ENCODE measurements at regions not wholly inside any gene's neighbourhood (a gene's known extent, or its start where the extent isn't known, plus 50 kb on each side); places are given as distances from the start of the nearest gene placed in this dataset.
"Not testable (repeated sequence)": the region's sequence is repeated elsewhere in the genome, so short reads cannot be mapped to it uniquely, and the experiment has no call there.

DNA sequence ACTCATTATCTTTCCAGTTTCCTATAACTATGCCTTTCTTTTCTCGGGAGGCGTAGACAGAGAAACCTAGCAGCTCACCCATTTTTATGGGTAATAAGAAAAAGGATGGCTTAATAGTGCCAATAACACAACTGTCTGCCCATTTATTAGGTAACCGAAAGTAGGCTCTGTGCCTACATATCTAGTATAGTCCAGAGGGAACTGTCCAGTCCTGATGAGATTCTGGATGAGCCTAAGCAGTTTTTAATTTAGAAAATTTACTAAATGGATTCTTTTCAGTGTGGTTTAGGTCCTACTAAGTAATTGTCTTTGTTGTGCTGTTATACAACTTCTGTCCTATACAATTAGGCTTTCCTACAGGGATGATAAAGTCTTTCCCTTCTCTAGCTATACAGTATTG, 157.6 kb downstream of the UNC93B1 start:
- H3K9me3 ChIP-seq (ENCODE audit: control extremely low read depth in 1 of 5, control insufficient read depth in 4 of 5, insufficient read depth in 2 of 5, low read depth in 1 of 5, low read length in 4 of 5); H3K36me3 ChIP-seq (ENCODE audit: control insufficient read depth in 4 of 4, insufficient read depth in 4 of 4, low read length in 3 of 4); H3K4me3 ChIP-seq (ENCODE audit: control insufficient read depth in 1 of 7, extremely low read depth in 1 of 7, insufficient read depth in 4 of 7, low read depth in 2 of 7, low read length in 6 of 7); DNase-seq; H3K27ac ChIP-seq (ENCODE audit: insufficient read depth in 1 of 2, low read depth in 1 of 2, low read length in 2 of 2, poor library complexity in 1 of 2, severe bottlenecking in 2 of 2); H3K4me1 ChIP-seq (ENCODE audit: control extremely low read depth in 1 of 4, control insufficient read depth in 4 of 4, insufficient read depth in 4 of 4, low read length in 3 of 4); POLR2A ChIA-PET; CTCF ChIA-PET; H3K27me3 ChIP-seq (replicated peaks in 2 of 5; ENCODE audit: control insufficient read depth in 4 of 5, insufficient read depth in 5 of 5, low read length in 4 of 5): not testable (repeated sequence)
- WGBS (ENCODE audit: insufficient coverage) = no CpG with 5 or more reads among the region's 3 CpGs

DNA sequence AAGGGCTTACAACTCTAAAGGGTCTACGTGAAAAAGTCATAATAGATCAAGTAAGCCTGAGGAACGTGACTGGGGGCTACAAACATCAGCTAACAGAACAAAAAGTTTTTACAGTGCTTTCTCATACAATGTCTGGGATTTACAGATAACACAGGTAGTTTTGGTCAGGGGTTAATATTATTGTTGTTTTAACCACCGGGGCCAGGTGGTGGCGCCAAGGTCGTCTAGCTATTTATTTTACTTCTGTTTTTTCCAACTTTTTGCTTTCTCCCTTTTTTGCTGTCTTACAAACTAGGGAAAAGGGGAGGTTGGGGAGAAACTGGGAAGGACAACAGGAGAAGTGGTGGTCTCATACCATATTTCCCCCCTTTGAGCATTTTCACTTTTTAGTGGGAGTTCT, 158.6 kb downstream of the UNC93B1 start:
- H3K4me1 ChIP-seq (ENCODE audit: control extremely low read depth in 1 of 4, control insufficient read depth in 4 of 4, insufficient read depth in 4 of 4, low read length in 3 of 4); H3K36me3 ChIP-seq (ENCODE audit: control insufficient read depth in 4 of 4, insufficient read depth in 4 of 4, low read length in 3 of 4); POLR2A ChIA-PET; DNase-seq; H3K4me3 ChIP-seq (ENCODE audit: control insufficient read depth in 1 of 7, extremely low read depth in 1 of 7, insufficient read depth in 4 of 7, low read depth in 2 of 7, low read length in 6 of 7); H3K27ac ChIP-seq (ENCODE audit: insufficient read depth in 1 of 2, low read depth in 1 of 2, low read length in 2 of 2, poor library complexity in 1 of 2, severe bottlenecking in 2 of 2); CTCF ChIA-PET; H3K9me3 ChIP-seq (ENCODE audit: control extremely low read depth in 1 of 5, control insufficient read depth in 4 of 5, insufficient read depth in 2 of 5, low read depth in 1 of 5, low read length in 4 of 5); H3K27me3 ChIP-seq (replicated peaks in 2 of 5; ENCODE audit: control insufficient read depth in 4 of 5, insufficient read depth in 5 of 5, low read length in 4 of 5): not testable (repeated sequence)
- no CpG with 5 or more reads among the region's 5 CpGs for WGBS (ENCODE audit: insufficient coverage)

GRCh38 chr11:67840599-67840998, 163.3 kb downstream of the UNC93B1 start:
- 45% methylated on average over 2 of the region's 7 CpGs for WGBS (ENCODE audit: insufficient coverage)
- CTCF ChIA-PET = not testable (repeated sequence)

GRCh38 chr11:67830152-67830551, 155.7 kb upstream of the ALDH3B2 start:
- WGBS (ENCODE audit: insufficient coverage) = no CpG with 5 or more reads among the region's 7 CpGs
- Histone ChIP-seq H3K4me1 (ENCODE audit: control extremely low read depth in 1 of 4, control insufficient read depth in 4 of 4, insufficient read depth in 4 of 4, low read length in 3 of 4) (peaks cover 0 to 12% (median 4%) of the 10 kb centered on the region in 4 experiments), H3K27me3 (replicated peaks in 2 of 5; ENCODE audit: control insufficient read depth in 4 of 5, insufficient read depth in 5 of 5, low read length in 4 of 5) (peaks cover 0 to 11% (median 0%) of the 10 kb centered on the region in 5 experiments)
- H3K4me3 ChIP-seq (ENCODE audit: control insufficient read depth in 1 of 7, extremely low read depth in 1 of 7, insufficient read depth in 4 of 7, low read depth in 2 of 7, low read length in 6 of 7); H3K9me3 ChIP-seq (ENCODE audit: control extremely low read depth in 1 of 5, control insufficient read depth in 4 of 5, insufficient read depth in 2 of 5, low read depth in 1 of 5, low read length in 4 of 5); H3K36me3 ChIP-seq (ENCODE audit: control insufficient read depth in 4 of 4, insufficient read depth in 4 of 4, low read length in 3 of 4); POLR2A ChIA-PET; DNase-seq; H3K27ac ChIP-seq (ENCODE audit: insufficient read depth in 1 of 2, low read depth in 1 of 2, low read length in 2 of 2, poor library complexity in 1 of 2, severe bottlenecking in 2 of 2); CTCF ChIA-PET: not testable (repeated sequence)

More at GRCh38 chr11:67840599-67840998, 163.3 kb downstream of the UNC93B1 start:
- DNase-seq; H3K4me1 ChIP-seq (ENCODE audit: control extremely low read depth in 1 of 4, control insufficient read depth in 4 of 4, insufficient read depth in 4 of 4, low read length in 3 of 4); H3K27ac ChIP-seq (ENCODE audit: insufficient read depth in 1 of 2, low read depth in 1 of 2, low read length in 2 of 2, poor library complexity in 1 of 2, severe bottlenecking in 2 of 2); POLR2A ChIA-PET; H3K36me3 ChIP-seq (ENCODE audit: control insufficient read depth in 4 of 4, insufficient read depth in 4 of 4, low read length in 3 of 4); H3K27me3 ChIP-seq (replicated peaks in 2 of 5; ENCODE audit: control insufficient read depth in 4 of 5, insufficient read depth in 5 of 5, low read length in 4 of 5); H3K4me3 ChIP-seq (ENCODE audit: control insufficient read depth in 1 of 7, extremely low read depth in 1 of 7, insufficient read depth in 4 of 7, low read depth in 2 of 7, low read length in 6 of 7); H3K9me3 ChIP-seq (ENCODE audit: control extremely low read depth in 1 of 5, control insufficient read depth in 4 of 5, insufficient read depth in 2 of 5, low read depth in 1 of 5, low read length in 4 of 5): not testable (repeated sequence)

DNA sequence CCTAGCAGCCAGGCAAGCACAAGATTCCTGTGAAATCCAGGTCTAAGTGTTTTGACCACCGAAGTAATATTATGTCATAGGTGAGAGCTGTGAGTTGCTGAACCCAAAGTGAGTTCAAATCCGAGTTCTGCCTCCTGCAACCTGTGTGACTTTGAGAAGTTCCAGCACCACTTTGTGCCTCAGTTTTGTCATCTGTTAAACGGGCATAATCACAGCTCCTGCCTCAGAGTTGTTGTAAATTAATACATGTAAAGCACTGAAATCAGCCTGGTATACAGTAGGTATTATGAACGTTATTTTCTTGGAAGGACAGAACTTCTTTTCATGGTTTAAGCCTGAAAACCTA, 152.5 kb upstream of the ALDH3B2 start:
- DNase-seq; POLR2A ChIA-PET; CTCF ChIA-PET; H3K9me3 ChIP-seq (ENCODE audit: control extremely low read depth in 1 of 5, control insufficient read depth in 4 of 5, insufficient read depth in 2 of 5, low read depth in 1 of 5, low read length in 4 of 5); H3K27ac ChIP-seq (ENCODE audit: insufficient read depth in 1 of 2, low read depth in 1 of 2, low read length in 2 of 2, poor library complexity in 1 of 2, severe bottlenecking in 2 of 2); H3K36me3 ChIP-seq (ENCODE audit: control insufficient read depth in 4 of 4, insufficient read depth in 4 of 4, low read length in 3 of 4); H3K4me3 ChIP-seq (ENCODE audit: control insufficient read depth in 1 of 7, extremely low read depth in 1 of 7, insufficient read depth in 4 of 7, low read depth in 2 of 7, low read length in 6 of 7): not testable (repeated sequence)
- Histone ChIP-seq H3K4me1 (ENCODE audit: control extremely low read depth in 1 of 4, control insufficient read depth in 4 of 4, insufficient read depth in 4 of 4, low read length in 3 of 4) (peaks cover 0 to 12% (median 4%) of the 10 kb centered on the region in 4 experiments), H3K27me3 (replicated peaks in 2 of 5; ENCODE audit: control insufficient read depth in 4 of 5, insufficient read depth in 5 of 5, low read length in 4 of 5) (peaks cover 0 to 17% (median 3%) of the 10 kb centered on the region in 5 experiments)
- 57% methylated on average over 3 of the region's 4 CpGs for WGBS (ENCODE audit: insufficient coverage)

- POLR2A ChIA-PET; H3K27ac ChIP-seq (ENCODE audit: insufficient read depth in 1 of 2, low read depth in 1 of 2, low read length in 2 of 2, poor library complexity in 1 of 2, severe bottlenecking in 2 of 2); CTCF ChIA-PET; H3K9me3 ChIP-seq (ENCODE audit: control extremely low read depth in 1 of 5, control insufficient read depth in 4 of 5, insufficient read depth in 2 of 5, low read depth in 1 of 5, low read length in 4 of 5); H3K36me3 ChIP-seq (ENCODE audit: control insufficient read depth in 4 of 4, insufficient read depth in 4 of 4, low read length in 3 of 4); H3K4me3 ChIP-seq (ENCODE audit: control insufficient read depth in 1 of 7, extremely low read depth in 1 of 7, insufficient read depth in 4 of 7, low read depth in 2 of 7, low read length in 6 of 7): not testable (repeated sequence)
- WGBS (ENCODE audit: insufficient coverage) = 28% methylated on average over 17 of the region's 25 CpGs
- H3K27me3 ChIP-seq (replicated peaks in 2 of 5; ENCODE audit: control insufficient read depth in 4 of 5, insufficient read depth in 5 of 5, low read length in 4 of 5) = peaks cover 0 to 17% (median 3%) of the 10 kb centered on the region in 5 experiments
- peaks cover 0 to 12% (median 4%) of the 10 kb centered on the region in 4 experiments for H3K4me1 ChIP-seq (ENCODE audit: control extremely low read depth in 1 of 4, control insufficient read depth in 4 of 4, insufficient read depth in 4 of 4, low read length in 3 of 4)
- DNase-seq = peak; percentile 77 to 91 (median 85)
Observed at GRCh38 chr11:67826028-67826950, 151.9 kb upstream of the ALDH3B2 start.

- POLR2A ChIA-PET; H3K4me3 ChIP-seq (ENCODE audit: control insufficient read depth in 1 of 7, extremely low read depth in 1 of 7, insufficient read depth in 4 of 7, low read depth in 2 of 7, low read length in 6 of 7); CTCF ChIA-PET; H3K27ac ChIP-seq (ENCODE audit: insufficient read depth in 1 of 2, low read depth in 1 of 2, low read length in 2 of 2, poor library complexity in 1 of 2, severe bottlenecking in 2 of 2); H3K9me3 ChIP-seq (ENCODE audit: control extremely low read depth in 1 of 5, control insufficient read depth in 4 of 5, insufficient read depth in 2 of 5, low read depth in 1 of 5, low read length in 4 of 5); H3K36me3 ChIP-seq (ENCODE audit: control insufficient read depth in 4 of 4, insufficient read depth in 4 of 4, low read length in 3 of 4); DNase-seq: not testable (repeated sequence)
- H3K27me3 ChIP-seq (replicated peaks in 2 of 5; ENCODE audit: control insufficient read depth in 4 of 5, insufficient read depth in 5 of 5, low read length in 4 of 5) = peaks cover 0 to 17% (median 3%) of the 10 kb centered on the region in 5 experiments
- H3K4me1 ChIP-seq (ENCODE audit: control extremely low read depth in 1 of 4, control insufficient read depth in 4 of 4, insufficient read depth in 4 of 4, low read length in 3 of 4) = peaks cover 0 to 12% (median 4%) of the 10 kb centered on the region in 4 experiments
- no CpG with 5 or more reads among the region's 3 CpGs for WGBS (ENCODE audit: insufficient coverage)
Observed at GRCh38 chr11:67824861-67825260, 150.4 kb upstream of the ALDH3B2 start.

Data from common myeloid progenitor, CD34-positive (primary cell).